HCT116 (cell line): ENCODE measurements at regions not wholly inside any gene's neighbourhood (a gene's known extent, or its start where the extent isn't known, plus 50 kb on each side); places are given as distances from the start of the nearest gene placed in this dataset.

Source experiments
- ATAC-seq: fragments of 200-7000 bp; cut with Tn5 transposase; 2 replicates; pipeline ENCODE4 v1.9.1; 2020; ENCODE audit warnings: mild to moderate bottlenecking, moderate library complexity
- BruUV-seq: library from RNA; stranded (reverse); fragments of 400-500 nt; replicated peaks from 2 replicates; lab custom pipeline; 2021; lab: Mats Ljungman, UMichigan
- CTCF ChIA-PET: fragments of 300-600 bp; sonication (Branson Sonifier 250); formaldehyde crosslinking; loops from one replicate; lab custom pipeline; 2021; ENCODE audit warnings: antibody characterized with exemption; lab: Charles Lee
- POLR2A ChIA-PET: fragments of 300-600, 350-600 bp; sonication (Branson Sonifier 250); formaldehyde crosslinking; loops from one replicate; lab custom pipeline; 2021; ENCODE audit warnings: antibody characterized with exemption; lab: Charles Lee
- RAD21 ChIA-PET, 2 experiments: fragments of 300-600 bp; sonication (Branson Sonifier 250); formaldehyde crosslinking; loops; one replicate each; lab custom pipeline; 2023; ENCODE audit warnings: low total read pairs in 2 of 2; ENCODE audit not compliant: uncharacterized antibody in 2 of 2, unreplicated experiment in 2 of 2, low non-redundant PET in 1 of 2; lab: Charles Lee
- DNase-seq: peaks from one replicate; pipeline ENCODE4 v3.0.0-alpha.2; 2010; ENCODE audit warnings: low read depth, low spot score
- H2AFZ ChIP-seq: fragments of 200-600 bp; shearing (Covaris generic), sonication (generic); 2 replicates; pipeline ENCODE4 v1.6.1; 2017; ENCODE audit warnings: low read depth, mixed run types, mixed read lengths, antibody characterized with exemption, low read length; ENCODE audit not compliant: poor library complexity, severe bottlenecking
- H3K27ac ChIP-seq: 2 replicates; pipeline ENCODE4 v1.5.1; 2012; ENCODE audit warnings: low read depth, low read length
- H3K27me3 ChIP-seq: fragments of 200-600 bp; sonication (generic); 2 replicates; pipeline ENCODE4 v1.6.1; 2016; ENCODE audit warnings: mixed run types, low read length, mixed read lengths; ENCODE audit not compliant: insufficient read depth
- H3K36me3 ChIP-seq, 2 experiments: fragments of 200-500 bp in 1 of 2; fragments of 200-600 bp in 1 of 2; sonication (Bioruptor generic) in 1 of 2; sonication (generic) in 1 of 2; 2 replicates each; pipeline versions ENCODE4 v1.5.1 to v1.6.1; 2014 to 2016; ENCODE audit warnings: low read length in 2 of 2, inconsistent platforms in 1 of 2, mixed read lengths in 1 of 2, mixed run types in 1 of 2; ENCODE audit not compliant: insufficient read depth in 2 of 2, control insufficient read depth in 1 of 2
- H3K4me1 ChIP-seq, 2 experiments: fragments of 200-600 bp in 1 of 2; sonication (generic) in 1 of 2; 2 replicates each; pipeline versions ENCODE4 v1.5.1 to v1.6.1; 2012 to 2017; ENCODE audit warnings: low read length in 2 of 2, inconsistent platforms in 1 of 2, mild to moderate bottlenecking in 1 of 2, mixed read lengths in 1 of 2, mixed run types in 1 of 2, moderate library complexity in 1 of 2; ENCODE audit not compliant: insufficient read depth in 2 of 2, control insufficient read depth in 1 of 2
- H3K4me2 ChIP-seq: fragments of 200-600 bp; sonication (generic); 2 replicates; pipeline ENCODE4 v1.6.1; 2017; ENCODE audit warnings: mixed run types, low read length, mixed read lengths
- H3K4me3 ChIP-seq, 2 experiments: fragments of 200-600 bp in 1 of 2; sonication (generic) in 1 of 2; replicated peaks in 1 of 2; 2 replicates each; pipeline ENCODE4 v1.5.1; 2011 to 2016; ENCODE audit warnings: low read length in 2 of 2, control low read depth in 1 of 2, low read depth in 1 of 2, mild to moderate bottlenecking in 1 of 2, mixed read lengths in 1 of 2, mixed run types in 1 of 2
- H3K79me2 ChIP-seq: fragments of 200-600 bp; sonication (generic); 2 replicates; pipeline ENCODE4 v1.6.1; 2017; ENCODE audit warnings: mild to moderate bottlenecking, mixed run types, low read length, moderate library complexity, mixed read lengths; ENCODE audit not compliant: insufficient read depth
- H3K9ac ChIP-seq: fragments of 200-600 bp; sonication (generic); 2 replicates; pipeline ENCODE4 v1.6.1; 2016; ENCODE audit warnings: low read length, mixed read lengths
- H3K9me2 ChIP-seq: fragments of 200-600 bp; sonication (generic), shearing (Covaris generic); 2 replicates; pipeline ENCODE4 v1.6.1; 2017; ENCODE audit warnings: mixed run types, mild to moderate bottlenecking, moderate library complexity; ENCODE audit not compliant: insufficient read depth
- H3K9me3 ChIP-seq, 2 experiments: fragments of 200-500 bp in 1 of 2; fragments of 200-600 bp in 1 of 2; sonication (Bioruptor generic) in 1 of 2; sonication (generic) in 1 of 2; 2 replicates each; pipeline ENCODE4 v1.6.1; 2014 to 2017; ENCODE audit warnings: low read length in 2 of 2, mixed read lengths in 2 of 2, inconsistent platforms in 1 of 2, low read depth in 1 of 2, mild to moderate bottlenecking in 1 of 2, mixed run types in 1 of 2, moderate library complexity in 1 of 2; ENCODE audit not compliant: control insufficient read depth in 1 of 2, insufficient read depth in 1 of 2
- H4K20me1 ChIP-seq: fragments of 200-600 bp; sonication (generic), shearing (Covaris generic); 2 replicates; pipeline ENCODE4 v1.6.1; 2017; ENCODE audit warnings: mixed run types, mild to moderate bottlenecking, moderate library complexity; ENCODE audit not compliant: insufficient read depth
- EZH2 ChIP-seq: fragments of 200-600 bp; sonication (generic); IDR thresholded peaks from 2 replicates; pipeline ENCODE4 v1.6.1; 2017; ENCODE audit warnings: antibody characterized with exemption, mixed run types
- FOSL1 ChIP-seq: IDR thresholded peaks from 2 replicates; pipeline ENCODE4 v1.6.1; 2012; ENCODE audit warnings: low read depth
- JUND ChIP-seq: IDR thresholded peaks from 2 replicates; pipeline ENCODE4 v1.6.1; 2012
- POLR2A ChIP-seq: IDR thresholded peaks from 2 replicates; pipeline ENCODE4 v1.7.0; 2011; ENCODE audit warnings: borderline replicate concordance; ENCODE audit not compliant: insufficient read depth, insufficient read length; ENCODE audit errors: extremely low read depth
- SIN3A ChIP-seq: IDR thresholded peaks from 2 replicates; pipeline ENCODE4 v1.6.1; 2012; ENCODE audit warnings: low read depth
- SP1 ChIP-seq: IDR thresholded peaks from 2 replicates; pipeline ENCODE4 v1.6.1; 2012; ENCODE audit warnings: low read depth
- intact Hi-C: fragments of 100-400 bp; cut with micrococcal nuclease; formaldehyde crosslinking; loops from 2 replicates; pipeline ENCODE4 v1.10.0; 2022
- TF ChIP-seq, protein P1 (sequence below): IDR thresholded peaks from 2 replicates; pipeline ENCODE4 v1.6.1; 2011; ENCODE audit warnings: mild to moderate bottlenecking, low read length, moderate library complexity; ENCODE audit not compliant: insufficient replicate concordance; ENCODE audit errors: extremely low read depth
- TF ChIP-seq, protein P2 (sequence below), 3 experiments: fragments of 200-600 bp in 1 of 3; sonication (generic) in 1 of 3; IDR thresholded peaks in 2 of 3; conservative IDR thresholded peaks in 1 of 3; 2 replicates each; pipeline ENCODE4 v1.5.1; 2012 to 2017; ENCODE audit warnings: low read depth in 2 of 3, low read length in 2 of 3, antibody characterized with exemption in 1 of 3, borderline replicate concordance in 1 of 3, control low read depth in 1 of 3, mild to moderate bottlenecking in 1 of 3, mixed read lengths in 1 of 3, mixed run types in 1 of 3, moderate library complexity in 1 of 3; ENCODE audit not compliant: insufficient read depth in 1 of 3

DNA sequence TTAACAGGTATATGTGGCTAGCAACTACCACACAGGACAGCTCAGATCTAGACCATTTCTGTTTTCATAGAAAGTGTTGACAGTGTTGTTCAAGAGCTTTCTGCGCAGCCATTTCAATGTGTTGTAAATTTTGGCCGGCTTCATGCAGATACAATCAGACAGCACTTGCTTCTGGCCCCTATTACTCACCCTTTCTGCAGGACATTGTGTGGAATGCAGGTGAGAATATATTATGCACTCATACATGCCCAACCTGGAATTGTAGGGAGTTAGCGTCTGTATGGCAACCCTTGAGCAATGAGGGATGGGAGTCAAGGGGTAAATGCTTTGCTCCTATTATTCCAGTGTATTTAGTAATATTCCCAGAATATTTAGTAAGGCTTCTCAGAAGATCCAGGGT is 180.9 kb upstream of the PLXNA2 start:
- H3K36me3 ChIP-seq = no peaks in the 10 kb centered on the region
- no peaks in the 10 kb centered on the region for H3K9me3 ChIP-seq
- ChIA-PET POLR2A (no interaction called here), RAD21 (no interaction called here), CTCF (no interaction called here)
- H3K9me2 ChIP-seq = no peaks in the 10 kb centered on the region
- H3K27me3 ChIP-seq = no peaks in the 10 kb centered on the region
- TF ChIP-seq FOSL1 (no peak), POLR2A (no peak), EZH2 (no peak), SP1 (no peak), SIN3A (no peak), JUND (no peak)
- TF ChIP-seq, protein P1, sequence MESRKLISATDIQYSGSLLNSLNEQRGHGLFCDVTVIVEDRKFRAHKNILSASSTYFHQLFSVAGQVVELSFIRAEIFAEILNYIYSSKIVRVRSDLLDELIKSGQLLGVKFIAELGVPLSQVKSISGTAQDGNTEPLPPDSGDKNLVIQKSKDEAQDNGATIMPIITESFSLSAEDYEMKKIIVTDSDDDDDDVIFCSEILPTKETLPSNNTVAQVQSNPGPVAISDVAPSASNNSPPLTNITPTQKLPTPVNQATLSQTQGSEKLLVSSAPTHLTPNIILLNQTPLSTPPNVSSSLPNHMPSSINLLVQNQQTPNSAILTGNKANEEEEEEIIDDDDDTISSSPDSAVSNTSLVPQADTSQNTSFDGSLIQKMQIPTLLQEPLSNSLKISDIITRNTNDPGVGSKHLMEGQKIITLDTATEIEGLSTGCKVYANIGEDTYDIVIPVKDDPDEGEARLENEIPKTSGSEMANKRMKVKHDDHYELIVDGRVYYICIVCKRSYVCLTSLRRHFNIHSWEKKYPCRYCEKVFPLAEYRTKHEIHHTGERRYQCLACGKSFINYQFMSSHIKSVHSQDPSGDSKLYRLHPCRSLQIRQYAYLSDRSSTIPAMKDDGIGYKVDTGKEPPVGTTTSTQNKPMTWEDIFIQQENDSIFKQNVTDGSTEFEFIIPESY = no peak
- TF ChIP-seq, protein P2, sequence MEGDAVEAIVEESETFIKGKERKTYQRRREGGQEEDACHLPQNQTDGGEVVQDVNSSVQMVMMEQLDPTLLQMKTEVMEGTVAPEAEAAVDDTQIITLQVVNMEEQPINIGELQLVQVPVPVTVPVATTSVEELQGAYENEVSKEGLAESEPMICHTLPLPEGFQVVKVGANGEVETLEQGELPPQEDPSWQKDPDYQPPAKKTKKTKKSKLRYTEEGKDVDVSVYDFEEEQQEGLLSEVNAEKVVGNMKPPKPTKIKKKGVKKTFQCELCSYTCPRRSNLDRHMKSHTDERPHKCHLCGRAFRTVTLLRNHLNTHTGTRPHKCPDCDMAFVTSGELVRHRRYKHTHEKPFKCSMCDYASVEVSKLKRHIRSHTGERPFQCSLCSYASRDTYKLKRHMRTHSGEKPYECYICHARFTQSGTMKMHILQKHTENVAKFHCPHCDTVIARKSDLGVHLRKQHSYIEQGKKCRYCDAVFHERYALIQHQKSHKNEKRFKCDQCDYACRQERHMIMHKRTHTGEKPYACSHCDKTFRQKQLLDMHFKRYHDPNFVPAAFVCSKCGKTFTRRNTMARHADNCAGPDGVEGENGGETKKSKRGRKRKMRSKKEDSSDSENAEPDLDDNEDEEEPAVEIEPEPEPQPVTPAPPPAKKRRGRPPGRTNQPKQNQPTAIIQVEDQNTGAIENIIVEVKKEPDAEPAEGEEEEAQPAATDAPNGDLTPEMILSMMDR (IDR thresholded peaks at IDR 0.05 in 2 of 3, conservative IDR thresholded peaks at IDR 0.05 in 1 of 3; ENCODE audit: borderline replicate concordance in 1 of 3, insufficient read depth in 1 of 3, low read depth in 2 of 3, low read length in 2 of 3) = no peak
- no peak overlapping the region for H3K4me2 ChIP-seq
- intact Hi-C loops = no loop called here
- no peaks in the 10 kb centered on the region for H4K20me1 ChIP-seq
- no peaks in the 10 kb centered on the region for H3K79me2 ChIP-seq
- ATAC-seq = no peak
- H3K4me1 ChIP-seq = no peaks in the 10 kb centered on the region
- DNase-seq = no peak
- no peak overlapping the region for H3K27ac ChIP-seq
- no peak overlapping the region for H3K9ac ChIP-seq
- BruUV-seq = no TSS peak
- H2AFZ ChIP-seq = no peak overlapping the region
- H3K4me3 ChIP-seq = no peak overlapping the region
